AG04450 (cell line): ENCODE measurements at regions not wholly inside any gene's neighbourhood (a gene's known extent, or its start where the extent isn't known, plus 50 kb on each side); places are given as distances from the start of the nearest gene placed in this dataset.

Source experiments
- CTCF ChIA-PET: fragments of 300-600, 350-600 bp; formaldehyde crosslinking; extraction: SDS; loops from one replicate; lab custom pipeline; 2022; ENCODE audit warnings: antibody characterized with exemption, inconsistent platforms; lab: Charles Lee
- POLR2A ChIA-PET: fragments of 350-600 bp; formaldehyde crosslinking; extraction: SDS; loops from one replicate; lab custom pipeline; 2021; ENCODE audit warnings: antibody characterized with exemption, inconsistent platforms; lab: Yijun Ruan, JAX
- DNase-seq: peaks from one replicate; pipeline ENCODE4 v3.0.0-alpha.2; 2011; ENCODE audit warnings: low read depth, low spot score
- H3K27ac ChIP-seq: one replicate; pipeline ENCODE4 v1.5.1; 2012; ENCODE audit warnings: low read depth, low read length, control low read depth
- H3K27me3 ChIP-seq: one replicate; pipeline ENCODE4 v1.6.0; 2012; ENCODE audit warnings: low read length; ENCODE audit not compliant: control insufficient read depth, insufficient read depth
- H3K4me3 ChIP-seq: 2 replicates; pipeline ENCODE4 v1.5.1; 2011; ENCODE audit warnings: mild to moderate bottlenecking, low read depth, low read length, control low read depth
- H3K9me3 ChIP-seq: 2 replicates; pipeline ENCODE4 v1.5.1; 2012; ENCODE audit warnings: low read length; ENCODE audit not compliant: control insufficient read depth, insufficient read depth
- TF ChIP-seq, protein P1 (sequence below): IDR thresholded peaks from 2 replicates; pipeline ENCODE4 v1.5.1; 2011; ENCODE audit warnings: low read depth, low read length, control low read depth, inconsistent platforms

- no peaks in the 10 kb centered on the region for H3K27me3 ChIP-seq
- ChIA-PET CTCF (no interaction called here), POLR2A (no interaction called here)
- H3K9me3 ChIP-seq: no peaks in the 10 kb centered on the region; the same call in 1 of the 2 replicates
- no peak for DNase-seq
- H3K4me3 ChIP-seq: no peak overlapping the region
- TF ChIP-seq, protein P1, sequence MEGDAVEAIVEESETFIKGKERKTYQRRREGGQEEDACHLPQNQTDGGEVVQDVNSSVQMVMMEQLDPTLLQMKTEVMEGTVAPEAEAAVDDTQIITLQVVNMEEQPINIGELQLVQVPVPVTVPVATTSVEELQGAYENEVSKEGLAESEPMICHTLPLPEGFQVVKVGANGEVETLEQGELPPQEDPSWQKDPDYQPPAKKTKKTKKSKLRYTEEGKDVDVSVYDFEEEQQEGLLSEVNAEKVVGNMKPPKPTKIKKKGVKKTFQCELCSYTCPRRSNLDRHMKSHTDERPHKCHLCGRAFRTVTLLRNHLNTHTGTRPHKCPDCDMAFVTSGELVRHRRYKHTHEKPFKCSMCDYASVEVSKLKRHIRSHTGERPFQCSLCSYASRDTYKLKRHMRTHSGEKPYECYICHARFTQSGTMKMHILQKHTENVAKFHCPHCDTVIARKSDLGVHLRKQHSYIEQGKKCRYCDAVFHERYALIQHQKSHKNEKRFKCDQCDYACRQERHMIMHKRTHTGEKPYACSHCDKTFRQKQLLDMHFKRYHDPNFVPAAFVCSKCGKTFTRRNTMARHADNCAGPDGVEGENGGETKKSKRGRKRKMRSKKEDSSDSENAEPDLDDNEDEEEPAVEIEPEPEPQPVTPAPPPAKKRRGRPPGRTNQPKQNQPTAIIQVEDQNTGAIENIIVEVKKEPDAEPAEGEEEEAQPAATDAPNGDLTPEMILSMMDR: no peak
- no peak overlapping the region for H3K27ac ChIP-seq
These were observed 480.3 kb upstream of the GRIA3 start for GRCh38 chrX:122703762-122704161.

- CTCF ChIA-PET: no interaction called here
- Histone ChIP-seq H3K4me3 (no peak overlapping the region), H3K27me3 (no peaks in the 10 kb centered on the region), H3K27ac (no peak overlapping the region), H3K9me3 (no peaks in the 10 kb centered on the region)
- TF ChIP-seq, protein P1: no peak
- no peak for DNase-seq
- POLR2A ChIA-PET: no interaction called here
These were observed 444.3 kb upstream of the GRIA3 start for GRCh38 chrX:122739770-122740169.

- ChIA-PET CTCF (no interaction called here), POLR2A (no interaction called here)
- TF ChIP-seq, protein P1: no peak
- H3K27ac ChIP-seq: no peak overlapping the region
- H3K9me3 ChIP-seq: no peaks in the 10 kb centered on the region
- no peak for DNase-seq
- H3K4me3 ChIP-seq: no peak overlapping the region
- H3K27me3 ChIP-seq: no peaks in the 10 kb centered on the region
These were observed 413.5 kb upstream of the GRIA3 start for GRCh38 chrX:122770581-122770980.

- Histone ChIP-seq H3K4me3 (no peak overlapping the region), H3K27ac (no peak overlapping the region), H3K9me3 (no peaks in the 10 kb centered on the region), H3K27me3 (no peaks in the 10 kb centered on the region)
- DNase-seq: no peak
- TF ChIP-seq, protein P1: no peak
- ChIA-PET CTCF (no interaction called here), POLR2A (no interaction called here)
These were observed 412.1 kb upstream of the GRIA3 start for GRCh38 chrX:122771933-122772332.

DNA sequence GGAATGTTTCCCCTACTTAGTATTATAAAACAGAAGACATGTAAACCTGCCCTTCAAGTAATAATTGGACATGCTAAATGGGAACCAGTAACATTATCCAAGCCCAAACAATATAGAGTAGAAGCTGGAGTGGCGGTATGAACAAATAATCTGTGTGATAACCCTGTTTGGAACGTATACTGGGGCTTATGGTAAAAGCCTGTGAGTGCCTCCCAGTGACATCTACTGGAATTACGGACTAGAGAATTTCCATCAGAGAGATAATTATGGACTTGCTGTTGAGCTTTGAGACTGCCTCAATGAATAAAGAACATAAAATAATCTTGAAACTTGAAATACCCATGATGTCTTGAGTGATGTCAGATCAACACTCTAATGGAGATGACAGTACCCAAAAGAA is 406.3 kb upstream of the GRIA3 start:
- ChIA-PET CTCF (no interaction called here), POLR2A (no interaction called here)
- H3K4me3 ChIP-seq: no peak overlapping the region
- no peak overlapping the region for H3K27ac ChIP-seq
- no peaks in the 10 kb centered on the region for H3K27me3 ChIP-seq
- no peaks in the 10 kb centered on the region for H3K9me3 ChIP-seq
- no peak for DNase-seq
- TF ChIP-seq, protein P1: no peak
